Rectal smooth muscle tissue (tissue), 1 donor: ENCODE measurements at regions not wholly inside any gene's neighbourhood (a gene's known extent, or its start where the extent isn't known, plus 50 kb on each side); places are given as distances from the start of the nearest gene placed in this dataset.

ENCODE experiments used
- H3K27ac ChIP-seq: one replicate; pipeline ENCODE4 v1.7.0; 2013; ENCODE audit warnings: low read depth, low read length, inconsistent platforms
- H3K27me3 ChIP-seq: one replicate; pipeline ENCODE4 v1.7.0; 2013; ENCODE audit warnings: low read length; ENCODE audit not compliant: control insufficient read depth, insufficient read depth
- H3K36me3 ChIP-seq: one replicate; pipeline ENCODE4 v1.7.0; 2013; ENCODE audit warnings: low read length; ENCODE audit not compliant: control insufficient read depth, insufficient read depth
- H3K4me1 ChIP-seq: one replicate; pipeline ENCODE4 v1.7.0; 2013; ENCODE audit warnings: low read length; ENCODE audit not compliant: control insufficient read depth, insufficient read depth
- H3K4me3 ChIP-seq: one replicate; pipeline ENCODE4 v1.7.0; 2013; ENCODE audit warnings: low read length
- H3K9ac ChIP-seq: one replicate; pipeline ENCODE4 v1.7.0; 2013; ENCODE audit warnings: low read length

DNA sequence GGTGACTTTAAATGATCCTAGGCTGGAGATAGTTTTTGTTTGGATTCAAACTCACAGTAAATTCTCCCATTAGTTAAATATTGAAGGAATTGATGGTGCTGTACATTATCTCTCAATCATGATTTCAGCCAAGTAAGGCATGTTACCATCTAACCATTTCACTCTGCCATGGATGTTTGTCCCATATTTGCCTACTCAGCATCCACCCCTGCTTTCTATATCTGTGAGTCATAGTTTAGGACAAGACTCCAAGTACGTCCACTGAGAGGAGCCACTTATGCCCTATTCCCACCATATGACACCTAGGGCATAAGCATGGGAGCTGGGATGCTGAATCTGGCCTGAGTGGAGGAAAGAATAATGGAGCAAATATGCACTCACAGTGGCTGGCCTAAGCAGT, 155.2 kb downstream of the RPL10L start:
- H3K4me1 ChIP-seq: no peaks in the 10 kb centered on the region
- H3K27me3 ChIP-seq: no peaks in the 10 kb centered on the region

DNA sequence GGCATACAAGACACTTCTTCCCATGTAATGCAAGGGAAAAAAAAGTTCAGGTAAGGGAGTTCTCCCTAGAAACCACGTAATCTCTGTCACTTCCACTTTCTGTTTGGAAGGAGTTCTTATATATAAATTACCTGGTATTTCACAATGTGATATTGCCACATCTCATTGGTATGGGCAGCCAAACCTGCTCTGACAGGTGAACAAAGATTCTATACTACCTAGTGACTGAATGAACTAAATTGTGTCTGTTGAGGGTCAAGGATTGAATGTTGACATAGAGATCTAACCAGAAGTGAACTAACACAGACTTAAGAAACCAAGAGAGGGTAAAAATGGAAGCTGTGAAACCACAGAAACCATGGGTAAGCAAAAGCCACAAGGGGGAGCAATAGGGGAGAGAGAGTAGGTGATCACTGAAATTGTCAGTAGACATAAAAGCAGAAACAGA, 161.3 kb downstream of the RPL10L start:
- no peaks in the 10 kb centered on the region for H3K36me3 ChIP-seq
- H3K4me1 ChIP-seq: no peaks in the 10 kb centered on the region
- H3K27me3 ChIP-seq: no peaks in the 10 kb centered on the region
- no peak overlapping the region for H3K4me3 ChIP-seq
- no peak overlapping the region for H3K27ac ChIP-seq
- H3K9ac ChIP-seq: no peak overlapping the region

More for the DNA sequence above, 155.2 kb downstream of the RPL10L start:
- Histone ChIP-seq H3K27ac (no peak overlapping the region), H3K36me3 (no peaks in the 10 kb centered on the region), H3K4me3 (no peak overlapping the region), H3K9ac (no peak overlapping the region)

GRCh38 chr14:46488374-46488773, 163.2 kb downstream of the RPL10L start:
- Histone ChIP-seq H3K4me3 (no peak overlapping the region), H3K9ac (no peak overlapping the region), H3K27ac (no peak overlapping the region), H3K27me3 (no peaks in the 10 kb centered on the region), H3K36me3 (no peaks in the 10 kb centered on the region), H3K4me1 (no peaks in the 10 kb centered on the region)

DNA sequence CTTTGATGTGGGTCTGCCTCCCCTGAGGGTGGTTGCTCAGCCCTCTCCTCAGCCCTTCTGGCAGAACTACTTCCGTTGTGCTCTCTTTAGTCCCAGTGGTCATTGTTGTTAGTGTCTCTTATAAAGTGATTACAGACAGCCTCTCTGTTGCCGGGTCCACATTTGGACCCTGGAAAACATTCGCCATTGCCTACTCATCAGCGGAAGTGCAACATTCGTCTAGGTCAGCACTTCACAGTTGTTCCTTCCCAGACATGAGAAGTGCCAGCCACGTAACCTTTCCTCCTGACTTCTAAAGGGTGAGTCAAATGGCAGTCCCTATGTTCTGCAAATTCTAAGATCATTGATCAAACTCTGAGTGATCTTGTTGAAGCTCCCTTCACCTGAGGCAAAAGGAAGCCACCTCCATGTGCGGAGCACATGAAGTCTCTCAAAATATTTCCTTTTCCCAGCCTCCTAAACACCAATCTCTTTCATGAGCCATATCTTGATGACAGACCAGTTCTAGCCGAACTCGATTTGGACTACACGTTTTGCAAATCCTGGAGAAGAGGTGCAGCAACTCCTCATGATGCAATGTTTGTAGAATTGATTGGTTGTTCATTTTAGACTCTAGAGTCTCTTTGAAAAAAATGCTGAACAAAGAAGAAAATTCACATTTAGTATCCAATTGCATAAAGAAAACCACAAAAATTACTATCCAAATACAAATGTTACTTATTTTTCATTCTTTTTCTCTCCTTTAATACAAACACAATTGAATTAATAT, 163.8 kb downstream of the RPL10L start:
- no peaks in the 10 kb centered on the region for H3K27me3 ChIP-seq
- no peak overlapping the region for H3K9ac ChIP-seq
- no peaks in the 10 kb centered on the region for H3K36me3 ChIP-seq
- H3K4me3 ChIP-seq: no peak overlapping the region
- no peak overlapping the region for H3K27ac ChIP-seq
- H3K4me1 ChIP-seq: no peaks in the 10 kb centered on the region

DNA sequence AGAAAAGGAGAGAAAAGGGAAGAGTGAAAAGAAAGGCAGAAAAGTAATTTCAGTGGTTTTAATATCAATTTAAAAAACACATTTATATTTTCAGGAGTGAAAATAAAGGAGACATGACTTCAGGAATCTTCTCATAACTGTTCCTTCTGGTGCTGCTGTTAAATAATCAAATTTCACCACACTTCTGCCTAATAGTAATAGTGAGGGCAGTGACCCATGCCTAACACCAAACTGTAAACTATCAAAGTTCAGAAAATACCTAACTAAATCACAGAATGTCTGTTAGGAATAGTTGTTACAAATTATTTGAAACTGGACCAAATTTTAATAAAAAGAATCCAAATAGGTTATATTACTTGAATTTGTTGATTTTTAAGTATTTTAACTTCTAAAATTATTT, 169.4 kb downstream of the RPL10L start:
- Histone ChIP-seq H3K9ac (no peak overlapping the region), H3K27ac (no peak overlapping the region), H3K27me3 (no peaks in the 10 kb centered on the region), H3K36me3 (no peaks in the 10 kb centered on the region), H3K4me3 (no peak overlapping the region), H3K4me1 (no peaks in the 10 kb centered on the region)

DNA sequence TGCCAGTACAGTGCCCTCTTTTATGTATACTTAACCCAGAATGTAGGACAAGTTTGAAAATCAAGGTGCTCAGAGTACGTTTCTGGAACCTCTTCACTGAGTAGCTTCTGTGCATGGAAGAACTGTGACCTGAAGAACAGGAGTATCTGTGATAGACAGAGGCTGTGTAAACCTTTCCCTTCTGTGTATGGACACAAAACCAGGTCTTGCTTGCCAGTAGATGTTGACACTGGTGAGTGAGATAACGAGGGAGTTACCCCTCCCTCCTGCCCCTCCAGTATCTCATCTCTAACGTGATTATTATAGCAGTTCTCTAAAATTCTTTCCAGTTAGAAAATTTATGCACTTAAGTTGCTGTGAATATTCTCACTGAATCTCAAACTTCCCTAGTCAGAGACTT, 170.8 kb downstream of the RPL10L start:
- no peaks in the 10 kb centered on the region for H3K4me1 ChIP-seq
- no peaks in the 10 kb centered on the region for H3K27me3 ChIP-seq
- H3K4me3 ChIP-seq: no peak overlapping the region
- no peaks in the 10 kb centered on the region for H3K36me3 ChIP-seq
- H3K27ac ChIP-seq: no peak overlapping the region
- no peak overlapping the region for H3K9ac ChIP-seq

GRCh38 chr14:46472261-46472660, 179.3 kb downstream of the RPL10L start:
- no peak overlapping the region for H3K27ac ChIP-seq
- H3K27me3 ChIP-seq: no peaks in the 10 kb centered on the region
- H3K36me3 ChIP-seq: no peaks in the 10 kb centered on the region
- H3K4me3 ChIP-seq: no peak overlapping the region
- H3K4me1 ChIP-seq: no peaks in the 10 kb centered on the region
- no peak overlapping the region for H3K9ac ChIP-seq

DNA sequence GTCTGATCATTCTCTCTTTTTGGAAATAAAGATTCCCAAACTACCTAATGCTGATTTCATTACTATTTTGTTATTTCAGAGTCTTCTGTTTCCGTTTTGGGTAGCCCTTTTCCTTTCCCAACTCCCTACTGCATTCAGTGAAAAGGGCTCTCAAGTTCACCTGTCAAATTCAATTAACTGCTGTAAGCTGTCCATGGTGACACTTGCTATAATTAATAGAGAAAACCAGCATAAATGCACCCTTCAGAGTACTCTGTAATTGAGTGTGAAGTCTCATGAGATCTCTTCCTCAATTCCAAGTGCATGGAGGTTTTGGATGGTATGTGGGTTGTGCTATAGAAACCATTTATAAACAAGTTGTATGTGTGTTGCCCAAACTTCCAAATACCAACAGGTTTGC, 187.2 kb downstream of the RPL10L start:
- no peaks in the 10 kb centered on the region for H3K4me1 ChIP-seq
- no peak overlapping the region for H3K9ac ChIP-seq
- no peaks in the 10 kb centered on the region for H3K27me3 ChIP-seq
- no peak overlapping the region for H3K4me3 ChIP-seq
- no peak overlapping the region for H3K27ac ChIP-seq
- no peaks in the 10 kb centered on the region for H3K36me3 ChIP-seq

DNA sequence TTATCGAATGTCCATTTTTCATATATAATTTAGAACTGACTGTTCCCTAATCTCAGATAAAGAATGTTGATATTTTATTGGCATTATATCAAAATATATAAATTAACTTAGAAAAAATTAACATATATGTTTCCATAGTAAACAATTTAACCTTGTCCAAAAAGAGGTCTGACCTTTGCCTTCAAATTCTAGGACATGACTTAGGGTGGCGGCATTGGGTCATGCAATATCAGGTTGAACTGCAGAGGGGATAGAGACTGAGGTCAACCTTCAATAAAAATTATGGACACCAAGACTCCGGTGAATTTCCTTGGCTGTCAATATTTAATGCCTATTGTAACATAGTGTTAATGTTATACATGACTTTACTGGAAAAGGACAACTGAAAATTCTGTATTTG, 199.8 kb downstream of the RPL10L start:
- H3K9ac ChIP-seq: no peak overlapping the region

DNA sequence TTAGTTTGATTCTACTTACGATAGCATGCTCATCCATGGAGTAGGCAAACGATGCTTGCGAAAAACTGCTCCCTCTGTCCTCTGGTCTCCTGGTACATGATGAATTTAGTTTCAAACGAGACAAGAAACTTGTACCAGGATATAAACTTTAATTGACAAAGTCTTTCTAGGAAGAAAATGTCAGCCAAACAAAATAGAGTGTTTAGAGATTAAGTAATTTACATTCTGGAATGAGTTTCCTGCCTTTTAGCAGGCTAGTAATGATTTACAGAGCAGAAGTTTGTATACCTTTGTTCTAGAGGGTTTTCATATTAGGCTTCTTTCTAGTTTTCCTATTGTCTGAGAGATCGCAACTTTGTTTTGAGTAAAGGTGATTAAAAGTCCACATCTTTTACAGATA, 206.9 kb downstream of the RPL10L start:
- no peak overlapping the region for H3K9ac ChIP-seq
- H3K36me3 ChIP-seq: no peaks in the 10 kb centered on the region
- no peaks in the 10 kb centered on the region for H3K27me3 ChIP-seq
- H3K27ac ChIP-seq: no peak overlapping the region
- no peaks in the 10 kb centered on the region for H3K4me1 ChIP-seq
- H3K4me3 ChIP-seq: no peak overlapping the region

More for the DNA sequence above, 199.8 kb downstream of the RPL10L start:
- H3K4me1 ChIP-seq: no peaks in the 10 kb centered on the region
- H3K27ac ChIP-seq: no peak overlapping the region
- no peak overlapping the region for H3K4me3 ChIP-seq
- no peaks in the 10 kb centered on the region for H3K36me3 ChIP-seq
- H3K27me3 ChIP-seq: no peaks in the 10 kb centered on the region

- H3K4me3 ChIP-seq: no peak overlapping the region
- H3K36me3 ChIP-seq: no peaks in the 10 kb centered on the region
- H3K27ac ChIP-seq: no peak overlapping the region
- H3K27me3 ChIP-seq: no peaks in the 10 kb centered on the region
- no peaks in the 10 kb centered on the region for H3K4me1 ChIP-seq
- no peak overlapping the region for H3K9ac ChIP-seq
Observed at GRCh38 chr14:46433381-46433780, 218.2 kb downstream of the RPL10L start.

DNA sequence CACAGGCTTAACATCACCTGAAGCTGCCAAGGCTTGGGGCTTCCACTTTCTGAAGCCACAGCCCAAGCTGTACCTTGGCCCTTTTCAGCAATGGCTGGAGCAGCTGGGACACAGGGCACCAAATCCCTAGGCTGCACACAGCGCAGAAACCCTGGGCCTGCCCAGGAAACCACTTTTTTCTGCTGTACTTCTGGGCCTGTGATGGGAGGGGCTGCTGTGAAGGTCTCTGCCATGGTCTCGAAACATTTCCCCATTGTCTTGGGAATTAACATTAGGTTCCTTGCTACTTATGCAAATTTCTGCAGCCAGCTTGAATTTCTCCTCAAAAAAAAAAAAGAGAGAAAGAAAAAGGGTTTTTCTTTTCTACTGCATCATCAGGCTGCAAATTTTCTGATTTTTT, 219.1 kb downstream of the RPL10L start:
- Histone ChIP-seq H3K27me3 (no peaks in the 10 kb centered on the region), H3K9ac (no peak overlapping the region), H3K4me1 (no peaks in the 10 kb centered on the region), H3K27ac (no peak overlapping the region), H3K36me3 (no peaks in the 10 kb centered on the region), H3K4me3 (no peak overlapping the region)

DNA sequence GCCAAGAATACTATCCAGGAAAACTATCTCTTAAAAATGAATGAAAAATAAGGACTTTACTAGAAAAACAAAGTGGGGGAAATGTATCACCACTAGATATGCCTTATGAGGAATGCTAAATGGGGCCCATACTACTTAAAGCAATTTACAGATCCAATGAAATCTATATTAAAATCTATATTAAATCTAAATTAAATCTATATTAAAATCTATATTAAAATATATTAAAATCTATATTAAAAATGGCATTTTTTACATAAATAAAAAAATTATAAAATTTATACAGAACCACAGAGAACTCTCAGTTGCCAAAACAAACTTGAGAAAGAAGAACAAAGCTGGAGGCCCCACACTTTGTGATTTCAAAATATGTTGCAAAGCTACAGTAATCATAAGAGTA, 234.5 kb downstream of the RPL10L start:
- H3K27ac ChIP-seq: no peak overlapping the region
- H3K36me3 ChIP-seq: no peaks in the 10 kb centered on the region
- no peak overlapping the region for H3K4me3 ChIP-seq
- no peak overlapping the region for H3K9ac ChIP-seq
- no peaks in the 10 kb centered on the region for H3K27me3 ChIP-seq
- H3K4me1 ChIP-seq: no peaks in the 10 kb centered on the region
